GM21423 (cell line): ENCODE measurements at regions not wholly inside any gene's neighbourhood (a gene's known extent, or its start where the extent isn't known, plus 50 kb on each side); places are given as distances from the start of the nearest gene placed in this dataset.

ENCODE experiments used
- ATAC-seq: cut with Tn5 transposase; IDR thresholded peaks from one replicate; pipeline ENCODE4 v1.9.1; 2021; ENCODE audit warnings: mild to moderate bottlenecking, moderate library complexity; ENCODE audit not compliant: unreplicated experiment

GRCh38 chr10:36704124-36704523, 421.3 kb upstream of the ANKRD30A start:
- ATAC-seq: no peak

DNA sequence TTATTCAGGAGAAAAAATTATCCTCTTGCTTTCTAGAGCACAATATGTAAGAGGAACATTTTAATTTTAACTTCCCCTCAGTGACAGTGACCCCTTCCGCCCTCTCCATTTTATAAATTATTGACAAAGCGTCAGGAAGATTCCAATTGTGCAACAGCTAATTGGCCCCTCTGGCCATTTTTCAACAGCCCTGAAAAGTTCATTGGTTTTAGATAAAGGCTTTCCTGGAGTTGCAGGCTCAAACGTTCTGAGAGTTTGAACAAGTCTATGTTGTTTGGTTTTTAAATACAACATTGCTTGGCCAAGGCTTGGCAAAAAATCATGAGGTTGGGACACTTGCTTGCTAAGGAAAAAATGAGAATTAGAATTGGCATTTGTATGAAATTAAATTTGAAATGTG, 422.2 kb upstream of the ANKRD30A start:
- ATAC-seq: no peak

DNA sequence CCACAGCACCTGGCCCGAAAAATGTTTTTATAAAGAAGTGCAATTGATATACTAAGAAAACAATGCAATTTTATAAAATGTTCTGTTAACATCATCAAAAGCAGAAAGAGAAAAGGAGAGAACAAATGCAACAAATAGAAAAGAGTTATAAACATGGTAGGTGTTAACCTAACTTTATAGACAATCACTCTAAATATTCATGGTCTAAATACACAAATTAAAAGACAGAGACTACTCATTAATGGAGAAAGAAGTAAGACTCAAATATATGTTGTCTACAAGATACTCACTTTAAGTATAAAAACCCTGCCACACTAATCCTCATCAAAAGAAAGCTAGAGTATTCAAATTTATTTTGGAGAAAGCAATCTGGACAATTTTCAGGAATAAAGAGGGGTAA, 425.3 kb upstream of the ANKRD30A start:
- no peak for ATAC-seq

DNA sequence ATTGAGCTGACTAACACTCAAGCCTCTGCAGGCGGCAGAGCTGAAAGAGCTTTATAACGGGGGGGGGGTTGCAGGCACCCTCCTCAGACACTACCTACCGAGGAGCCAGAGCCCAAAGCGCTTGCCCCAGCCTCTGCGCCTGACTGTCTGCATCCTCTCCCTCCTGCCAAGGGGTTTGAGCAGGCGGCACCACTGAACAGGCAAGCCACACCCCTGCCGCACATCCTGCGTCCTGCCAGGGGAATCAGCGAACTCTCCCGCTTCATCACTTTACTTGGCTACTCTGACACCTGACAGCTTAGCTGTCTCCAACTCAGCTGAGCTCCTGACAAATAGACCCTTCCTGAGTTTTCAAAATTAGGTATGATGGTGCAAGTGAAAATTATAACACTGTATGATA, 432.6 kb upstream of the ANKRD30A start:
- ATAC-seq: no peak

DNA sequence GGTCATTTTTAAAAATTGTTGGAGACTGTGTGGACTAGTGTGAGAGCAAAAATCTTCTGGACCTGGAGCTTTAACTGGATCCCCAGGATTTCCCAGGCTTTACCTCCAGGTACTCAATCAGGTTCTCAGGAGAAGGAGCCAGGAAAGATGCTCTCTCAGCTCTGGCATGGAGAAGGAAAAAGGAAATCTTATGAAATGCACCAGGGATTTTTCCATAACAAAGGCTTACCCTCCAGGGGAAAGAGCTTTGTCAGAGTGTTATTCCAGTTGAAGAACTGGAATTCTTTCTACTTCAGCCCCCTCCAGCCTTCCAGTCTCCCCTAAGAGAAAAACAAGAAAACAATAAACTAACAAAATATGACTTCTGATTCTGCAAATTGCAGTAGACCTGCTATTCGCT, 436.7 kb upstream of the ANKRD30A start:
- ATAC-seq: no peak

GRCh38 chr10:36683421-36683820, 442.0 kb upstream of the ANKRD30A start:
- ATAC-seq: no peak

DNA sequence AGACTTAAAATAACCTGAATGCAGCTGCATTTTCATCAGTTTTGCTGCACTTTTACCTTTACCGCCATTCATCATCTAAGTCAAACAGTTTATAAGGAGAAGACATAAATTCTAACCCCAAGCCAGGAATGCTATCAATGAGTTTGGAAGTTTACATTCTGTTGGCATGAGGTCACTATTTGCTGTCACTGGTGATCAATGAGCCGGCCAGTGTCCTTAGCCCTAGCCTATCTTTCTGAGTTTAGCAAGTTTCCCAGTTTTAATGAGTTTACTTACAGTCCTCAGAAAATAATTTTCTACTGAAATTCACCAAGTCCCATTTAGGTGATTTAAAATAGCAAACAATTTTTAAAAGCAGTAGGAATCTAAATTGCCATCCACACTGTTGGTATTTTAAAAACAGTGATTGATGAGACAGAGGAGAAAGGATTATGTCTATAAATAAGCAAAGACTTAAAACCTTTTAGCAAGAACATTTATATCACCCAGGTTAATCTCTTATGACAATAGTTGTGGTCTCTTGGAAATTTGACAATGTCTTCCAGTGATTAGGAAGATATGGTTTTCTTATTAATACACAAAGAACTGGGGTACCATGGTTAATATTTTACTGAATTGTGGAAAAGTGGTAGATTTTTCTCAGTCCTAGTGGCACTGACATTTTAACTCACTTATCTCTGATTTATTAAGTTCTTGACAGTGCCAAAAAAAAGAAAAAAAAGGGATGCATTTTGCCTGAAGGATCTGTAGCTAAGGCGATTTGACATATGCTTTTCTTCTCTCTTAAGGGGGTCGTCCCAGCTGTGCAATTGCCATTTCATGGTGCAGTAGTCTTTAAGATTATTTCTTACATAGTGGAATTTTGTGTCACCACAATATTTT, 443.4 kb upstream of the ANKRD30A start:
- ATAC-seq: no peak

DNA sequence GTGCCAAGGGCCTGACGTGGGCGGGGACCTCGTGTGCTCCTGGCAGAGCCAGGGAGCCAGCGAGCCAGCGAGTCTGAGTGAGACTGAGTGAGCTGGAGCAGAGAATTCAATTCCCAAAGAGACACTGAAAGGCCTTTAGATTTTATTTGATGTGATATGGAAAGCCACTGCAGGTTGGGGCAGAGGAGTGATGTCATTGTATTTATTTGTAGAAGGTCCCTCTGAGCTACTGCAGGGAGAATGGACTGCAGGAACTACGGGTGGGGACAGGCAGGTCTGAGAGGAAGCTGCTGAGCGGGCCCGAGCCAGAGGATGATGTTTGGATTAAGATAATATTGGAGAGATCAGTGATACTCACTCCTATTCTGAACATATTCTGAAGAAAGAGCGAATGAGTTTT, 445.8 kb upstream of the ANKRD30A start:
- no peak for ATAC-seq

GRCh38 chr10:36677431-36677768, 448.0 kb upstream of the ANKRD30A start:
- ATAC-seq: no peak

DNA sequence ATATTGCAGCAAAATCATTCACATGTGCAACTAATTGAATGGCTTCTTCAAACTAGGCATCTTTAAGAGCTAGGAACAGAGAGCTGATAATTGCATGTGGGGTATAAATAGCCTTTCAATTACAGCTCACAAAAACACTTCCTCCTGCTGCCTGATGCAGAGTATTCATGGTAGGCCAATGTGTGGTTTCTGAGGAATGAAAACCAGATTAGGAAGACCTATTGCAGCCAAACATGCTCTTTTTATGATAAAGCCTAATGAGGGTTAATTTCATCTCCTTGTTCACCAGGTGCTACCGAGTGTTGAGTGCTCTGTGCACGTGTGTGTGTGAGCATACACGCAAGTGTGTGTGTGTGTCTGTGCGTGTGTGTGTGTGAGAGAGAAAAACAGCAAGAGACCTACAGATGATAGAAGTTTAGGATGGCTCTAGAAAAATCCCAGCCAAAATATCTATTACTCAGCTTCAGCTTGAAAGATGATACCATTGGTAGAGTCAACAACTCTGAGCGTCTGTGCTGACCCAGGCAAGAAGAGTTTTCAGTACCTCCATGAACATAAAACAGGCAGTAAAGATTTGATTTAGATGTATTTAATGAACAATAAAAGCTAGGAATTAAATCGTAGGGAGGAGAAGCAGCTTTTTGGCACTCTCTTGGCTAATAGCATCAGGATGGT, 448.5 kb upstream of the ANKRD30A start:
- no peak for ATAC-seq

DNA sequence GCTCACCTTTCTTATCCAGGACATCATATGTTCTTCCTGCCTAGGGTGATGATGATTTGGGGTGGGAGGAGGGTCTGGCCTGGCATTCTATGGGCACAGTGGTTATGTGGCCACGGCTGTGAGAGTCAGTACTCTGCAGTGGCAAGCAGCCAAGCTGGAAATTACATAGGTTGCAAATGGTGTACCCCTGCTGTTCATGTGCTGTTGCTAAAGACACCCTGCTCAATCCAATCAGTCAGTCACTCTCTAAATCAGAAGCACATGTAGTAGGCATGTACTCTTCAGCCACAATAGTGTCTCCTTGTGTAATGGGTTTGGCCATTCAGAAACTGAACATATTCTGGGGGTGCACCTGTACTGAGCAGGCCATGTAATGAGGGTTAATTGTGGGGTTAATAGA, 449.1 kb upstream of the ANKRD30A start:
- no peak for ATAC-seq

DNA sequence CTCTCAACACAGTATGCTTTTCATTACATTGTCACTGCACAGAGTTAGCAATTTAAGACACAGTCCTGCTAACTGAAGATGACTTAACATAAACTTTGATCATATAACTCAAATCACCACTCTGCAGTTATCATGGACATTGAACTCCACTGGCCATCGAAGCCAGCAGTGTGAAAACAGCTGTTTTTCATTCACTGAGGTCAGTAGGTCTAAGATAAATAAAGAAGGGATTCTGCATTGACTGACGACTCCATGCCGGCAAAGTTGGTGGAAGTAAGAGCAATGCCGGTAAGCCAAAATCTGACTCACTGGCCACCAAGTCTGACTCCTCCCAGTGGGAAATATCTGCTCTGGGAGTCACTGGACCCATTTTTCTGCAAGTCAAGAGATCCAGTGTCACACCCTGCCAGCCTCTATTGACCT, 449.9 kb upstream of the ANKRD30A start:
- ATAC-seq: no peak

DNA sequence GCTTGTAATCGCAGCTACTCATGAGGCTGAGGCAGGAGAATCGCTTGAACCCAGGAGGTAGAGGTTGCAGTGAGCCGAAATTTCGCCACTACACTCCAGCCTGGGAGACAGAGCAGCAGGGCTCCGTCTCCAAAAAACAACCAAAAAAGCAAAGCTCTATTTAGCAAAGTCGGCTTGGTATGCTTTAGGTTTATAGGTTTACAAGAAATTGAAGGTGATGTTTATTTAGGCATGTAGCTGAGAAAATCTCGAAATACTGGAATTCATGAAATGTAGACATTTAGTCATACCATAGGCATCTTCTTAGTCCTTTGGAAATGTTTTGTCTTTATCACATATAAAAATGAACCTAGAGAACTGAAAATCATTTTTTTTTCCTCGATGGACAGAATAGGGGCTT, 453.8 kb upstream of the ANKRD30A start:
- ATAC-seq: no peak

DNA sequence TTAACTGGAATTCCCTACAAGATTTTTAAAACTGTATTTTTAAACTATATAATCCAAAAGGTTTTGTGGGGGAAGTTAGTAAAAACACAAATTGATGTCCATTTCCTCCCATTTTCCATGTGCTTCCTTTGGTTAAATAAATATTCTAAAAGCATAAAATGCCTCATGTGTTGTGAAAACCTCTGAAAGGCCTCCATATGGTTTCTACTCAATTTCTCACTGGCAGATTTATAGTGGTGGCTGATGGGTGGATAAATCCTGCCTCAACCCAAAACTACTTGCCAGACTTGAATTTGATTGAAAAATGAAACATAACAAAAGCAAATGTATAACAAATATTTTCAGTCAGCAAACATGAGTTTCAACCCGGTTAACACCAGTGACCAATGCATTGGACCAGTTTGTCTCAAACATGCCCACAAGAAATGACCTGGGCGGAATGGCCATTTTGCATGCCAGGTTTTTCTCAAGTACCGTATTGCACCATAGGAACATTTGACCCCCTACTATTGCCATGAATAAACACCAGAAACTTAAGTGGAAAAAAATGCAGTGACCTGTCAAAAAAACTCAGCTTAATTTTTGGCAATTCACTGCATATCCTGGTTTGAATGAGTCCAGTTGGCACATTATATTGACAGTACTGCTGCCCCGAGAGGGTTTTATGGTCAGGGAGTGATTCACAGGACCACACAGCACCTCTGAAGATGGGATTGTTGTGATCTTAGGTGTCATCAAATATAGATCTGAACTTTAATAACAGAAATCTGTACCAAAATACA, 454.6 kb upstream of the ANKRD30A start:
- ATAC-seq: no peak

GRCh38 chr10:36669615-36670352, 455.6 kb upstream of the ANKRD30A start:
- ATAC-seq: no peak

DNA sequence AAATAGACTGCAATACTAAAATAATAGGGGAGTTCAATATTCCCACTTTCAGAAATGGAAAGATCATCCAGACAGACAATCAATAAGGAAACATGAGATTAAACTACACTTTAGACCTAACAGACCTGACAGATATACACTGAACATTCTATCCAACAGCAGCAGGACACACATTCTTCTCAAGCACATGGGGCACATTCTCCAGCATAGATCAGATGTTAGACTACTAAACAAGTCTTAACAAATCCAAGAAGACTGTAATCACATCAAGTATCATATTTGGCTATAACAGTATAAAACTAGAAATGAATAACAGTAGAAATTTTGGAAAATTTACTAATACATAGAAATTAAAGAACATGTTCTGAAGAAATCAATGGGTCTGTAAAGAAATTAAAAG, 458.9 kb upstream of the ANKRD30A start:
- no peak for ATAC-seq

DNA sequence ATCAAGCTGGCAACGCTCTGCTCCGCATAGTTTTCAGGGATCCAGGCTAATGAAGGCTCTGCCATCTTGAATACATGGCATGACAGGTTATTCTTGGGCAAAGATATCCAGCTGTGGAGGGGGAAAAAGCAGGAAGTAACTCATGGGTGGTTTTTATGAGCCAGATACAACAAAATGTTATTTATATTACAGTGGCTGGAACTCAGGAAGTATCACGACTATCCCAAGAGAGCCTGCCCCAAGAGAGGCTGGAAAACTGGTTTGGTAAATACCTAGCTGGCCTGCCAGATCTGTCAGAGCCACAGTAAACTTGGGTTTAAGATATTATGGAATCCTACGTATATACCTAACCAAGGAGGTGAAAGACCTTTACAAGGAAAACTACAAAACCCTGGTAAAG, 462.8 kb upstream of the ANKRD30A start:
- no peak for ATAC-seq

GRCh38 chr10:36650274-36650673, 475.1 kb upstream of the ANKRD30A start:
- ATAC-seq: no peak

DNA sequence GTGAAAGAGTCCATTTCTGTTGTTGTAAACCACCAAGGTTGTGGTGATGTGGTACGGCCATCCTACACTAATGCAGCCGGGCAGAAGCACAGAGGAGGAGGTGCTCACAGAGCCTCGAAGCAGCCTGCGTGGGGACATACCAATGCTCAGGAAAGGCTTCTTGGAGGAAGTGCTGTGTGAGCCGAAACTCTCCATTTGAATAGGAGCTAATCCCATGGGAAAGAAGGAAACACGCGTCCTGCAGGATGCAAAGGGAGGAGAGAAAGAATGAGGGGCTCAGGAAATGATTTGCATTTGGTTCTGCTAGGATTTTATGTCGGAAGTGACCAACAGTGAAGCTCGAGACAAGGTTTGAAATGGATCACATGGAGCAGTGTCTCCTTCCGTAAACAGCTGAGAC, 477.9 kb upstream of the ANKRD30A start:
- no peak for ATAC-seq

DNA sequence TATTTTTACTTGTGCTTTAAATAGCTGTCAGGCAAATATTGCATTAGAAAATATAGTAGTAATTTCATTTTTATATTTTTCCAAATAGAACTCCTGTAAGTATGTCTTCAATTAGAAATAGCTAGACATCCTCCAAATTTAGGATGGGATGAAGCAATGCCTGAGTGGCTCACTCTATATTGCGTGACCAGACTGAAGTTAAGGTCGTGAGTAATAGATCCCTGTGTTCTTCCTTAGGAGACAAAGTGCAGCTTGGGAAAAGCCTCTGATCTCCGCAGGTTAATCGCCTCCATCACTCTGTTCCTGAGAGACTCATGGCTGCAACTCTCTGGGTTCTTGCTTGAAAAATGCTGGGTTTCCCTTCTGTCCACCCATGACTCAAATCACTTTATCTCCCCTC, 484.8 kb upstream of the ANKRD30A start:
- ATAC-seq: no peak
